GM12878 (cell line): ENCODE measurements at regions not wholly inside any gene's neighbourhood (a gene's known extent, or its start where the extent isn't known, plus 50 kb on each side); places are given as distances from the start of the nearest gene placed in this dataset.

Experiments
- ATAC-seq: fragments of 200-7000 bp; cut with Tn5 transposase; 3 replicates; pipeline ENCODE4 v1.9.1; 2020; ENCODE audit warnings: mild to moderate bottlenecking, moderate library complexity
- BruUV-seq: library from RNA; stranded (reverse); fragments of 400-500 nt; replicated peaks from 2 replicates; lab custom pipeline; 2021; lab: Mats Ljungman, UMichigan
- CTCF ChIA-PET: fragments of 300-600 bp; sonication (Branson Sonifier 250); formaldehyde crosslinking; extraction: SDS; loops from one replicate; lab custom pipeline; 2021; ENCODE audit warnings: inconsistent platforms; lab: Yijun Ruan, JAX
- POLR2A ChIA-PET: fragments of 350-600 bp; formaldehyde crosslinking; extraction: SDS; loops from one replicate; lab custom pipeline; 2021; ENCODE audit warnings: inconsistent platforms; lab: Charles Lee
- RAD21 ChIA-PET: fragments of 300-600 bp; sonication (Branson Sonifier 250); formaldehyde crosslinking; loops from one replicate; lab custom pipeline; 2023; ENCODE audit warnings: antibody characterized with exemption; ENCODE audit not compliant: unreplicated experiment; lab: Charles Lee
- SMC1A ChIA-PET: fragments of 300-600 bp; sonication (Branson Sonifier 250); formaldehyde crosslinking; loops from one replicate; lab custom pipeline; 2023; ENCODE audit not compliant: unreplicated experiment, uncharacterized antibody; lab: Charles Lee
- DNase-seq: peaks from one replicate; pipeline ENCODE4 v3.0.0-alpha.2; 2011; ENCODE audit warnings: low read depth, low spot score
- FAIRE-seq: peaks from 3 replicates; lab custom pipeline; 2011; peaks lifted over from hg19 to GRCh38; lab: Jason Lieb, UNC
- H2AFZ ChIP-seq: 2 replicates; pipeline ENCODE4 v1.6.0; 2011; ENCODE audit warnings: low read depth, low read length, control low read depth; ENCODE audit not compliant: control insufficient read depth
- H3K27ac ChIP-seq: 2 replicates; pipeline ENCODE4 v1.5.1; 2011; ENCODE audit warnings: control low read depth; ENCODE audit not compliant: control insufficient read depth, insufficient read depth
- H3K27me3 ChIP-seq, 2 experiments: replicated peaks in 1 of 2; 2 replicates each; pipeline versions ENCODE4 v1.6.0 to v1.6.1; 2011; ENCODE audit warnings: low read length in 1 of 2; ENCODE audit not compliant: control insufficient read depth in 2 of 2, insufficient read depth in 2 of 2
- H3K36me3 ChIP-seq, 2 experiments: 2 replicates each; pipeline ENCODE4 v1.5.1; 2011; ENCODE audit warnings: low read length in 1 of 2; ENCODE audit not compliant: control insufficient read depth in 2 of 2, insufficient read depth in 2 of 2
- H3K4me1 ChIP-seq: 2 replicates; pipeline ENCODE4 v1.6.1; 2011; ENCODE audit warnings: mild to moderate bottlenecking, low read length, moderate library complexity, mixed read lengths; ENCODE audit not compliant: control insufficient read depth, insufficient read depth
- H3K4me2 ChIP-seq: 2 replicates; pipeline ENCODE4 v1.6.0; 2011; ENCODE audit warnings: control low read depth; ENCODE audit not compliant: control insufficient read depth, insufficient read depth
- H3K4me3 ChIP-seq: fragments of 200-600 bp; sonication (generic); 2 replicates; pipeline ENCODE4 v1.5.1; 2016
- H3K79me2 ChIP-seq: 2 replicates; pipeline ENCODE4 v1.6.0; 2011; ENCODE audit warnings: low read length; ENCODE audit not compliant: control insufficient read depth, insufficient read depth
- H3K9ac ChIP-seq: 2 replicates; pipeline ENCODE4 v1.8.0; 2011; ENCODE audit warnings: low read length, control low read depth, mixed read lengths; ENCODE audit not compliant: control insufficient read depth, insufficient read depth
- H3K9me3 ChIP-seq: replicated peaks from 3 replicates; pipeline ENCODE4 v1.5.1; 2011; ENCODE audit warnings: mild to moderate bottlenecking, low read length; ENCODE audit not compliant: control insufficient read depth, insufficient read depth
- H4K20me1 ChIP-seq: 2 replicates; pipeline ENCODE4 v1.6.0; 2011; ENCODE audit not compliant: control insufficient read depth, insufficient read depth
- FOXK2 ChIP-seq: fragments of 450-650 bp; IDR thresholded peaks from 2 replicates; pipeline ENCODE4 v1.6.1; 2017; ENCODE audit warnings: mild to moderate bottlenecking, moderate library complexity
- MEF2A ChIP-seq: IDR thresholded peaks from 2 replicates; pipeline ENCODE4 v1.6.1; 2011; ENCODE audit warnings: low read depth, mild to moderate bottlenecking, low read length, moderate library complexity; ENCODE audit not compliant: insufficient read depth
- PAX8 ChIP-seq: fragments of 450-650 bp; IDR thresholded peaks from 2 replicates; pipeline ENCODE4 v1.6.1; 2017; ENCODE audit warnings: mild to moderate bottlenecking, moderate library complexity
- PML ChIP-seq: IDR thresholded peaks from 2 replicates; pipeline ENCODE4 v1.6.1; 2012; ENCODE audit warnings: low read length, inconsistent platforms
- SIN3A ChIP-seq: IDR thresholded peaks from 2 replicates; pipeline ENCODE4 v1.6.1; 2012; ENCODE audit warnings: low read depth, low read length, improper control_type of control experiment
- WGBS: methylation state at CpG from one replicate; pipeline ENCODE4 v1.1.6; 2016; ENCODE audit warnings: low lambda C conversion rate; ENCODE audit not compliant: insufficient replicate concordance, insufficient coverage; ENCODE audit errors: missing lambda C conversion rate; 5-methylcytosine and 5-hydroxymethylcytosine counted together
- in situ Hi-C: fragments of 300-500 bp; cut with MboI; formaldehyde crosslinking; loops from 9 replicates; pipeline ENCODE4 v1.14.3; 2018; ENCODE audit warnings: mixed read lengths
- intact Hi-C: fragments of 100-400 bp; cut with micrococcal nuclease; formaldehyde crosslinking; loops from one replicate; pipeline ENCODE4 v1.14.2; 2022; ENCODE audit not compliant: unreplicated experiment
- TF ChIP-seq, protein P1 (sequence below): fragments of 450-650 bp; formaldehyde crosslinking; IDR thresholded peaks from 2 replicates; pipeline ENCODE4 v1.5.0; 2022; ENCODE audit warnings: mild to moderate bottlenecking, missing genetic modification characterization

DNA sequence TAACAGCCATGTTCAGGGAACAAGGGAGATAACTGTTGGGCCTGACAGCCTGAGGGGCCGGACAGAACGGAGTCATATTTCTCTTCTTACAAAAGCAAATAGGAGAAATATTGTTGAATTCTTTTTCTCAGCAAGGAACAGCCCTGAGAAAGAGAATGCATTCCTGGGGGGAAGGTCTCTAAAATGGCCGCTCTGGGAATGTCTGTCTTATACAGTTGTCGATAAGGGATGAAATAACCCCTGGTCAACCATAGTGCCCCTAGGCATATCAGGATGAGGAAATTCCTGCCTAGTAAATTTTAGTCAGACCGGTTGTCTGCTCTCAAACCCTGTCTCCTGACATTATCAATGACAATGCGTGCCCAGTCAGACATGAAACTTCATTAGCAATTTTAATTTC, 1925.5 kb downstream of the PCDH7 start:
- no peak for FAIRE-seq
- DNase-seq, result no peak

More for the DNA sequence above, 1925.5 kb downstream of the PCDH7 start:
- in situ Hi-C loops, result no loop called here
- TF ChIP-seq FOXK2, result no peak
- no peak for TF ChIP-seq PAX8
- TF ChIP-seq MEF2A, result no peak
- TF ChIP-seq, protein P1, sequence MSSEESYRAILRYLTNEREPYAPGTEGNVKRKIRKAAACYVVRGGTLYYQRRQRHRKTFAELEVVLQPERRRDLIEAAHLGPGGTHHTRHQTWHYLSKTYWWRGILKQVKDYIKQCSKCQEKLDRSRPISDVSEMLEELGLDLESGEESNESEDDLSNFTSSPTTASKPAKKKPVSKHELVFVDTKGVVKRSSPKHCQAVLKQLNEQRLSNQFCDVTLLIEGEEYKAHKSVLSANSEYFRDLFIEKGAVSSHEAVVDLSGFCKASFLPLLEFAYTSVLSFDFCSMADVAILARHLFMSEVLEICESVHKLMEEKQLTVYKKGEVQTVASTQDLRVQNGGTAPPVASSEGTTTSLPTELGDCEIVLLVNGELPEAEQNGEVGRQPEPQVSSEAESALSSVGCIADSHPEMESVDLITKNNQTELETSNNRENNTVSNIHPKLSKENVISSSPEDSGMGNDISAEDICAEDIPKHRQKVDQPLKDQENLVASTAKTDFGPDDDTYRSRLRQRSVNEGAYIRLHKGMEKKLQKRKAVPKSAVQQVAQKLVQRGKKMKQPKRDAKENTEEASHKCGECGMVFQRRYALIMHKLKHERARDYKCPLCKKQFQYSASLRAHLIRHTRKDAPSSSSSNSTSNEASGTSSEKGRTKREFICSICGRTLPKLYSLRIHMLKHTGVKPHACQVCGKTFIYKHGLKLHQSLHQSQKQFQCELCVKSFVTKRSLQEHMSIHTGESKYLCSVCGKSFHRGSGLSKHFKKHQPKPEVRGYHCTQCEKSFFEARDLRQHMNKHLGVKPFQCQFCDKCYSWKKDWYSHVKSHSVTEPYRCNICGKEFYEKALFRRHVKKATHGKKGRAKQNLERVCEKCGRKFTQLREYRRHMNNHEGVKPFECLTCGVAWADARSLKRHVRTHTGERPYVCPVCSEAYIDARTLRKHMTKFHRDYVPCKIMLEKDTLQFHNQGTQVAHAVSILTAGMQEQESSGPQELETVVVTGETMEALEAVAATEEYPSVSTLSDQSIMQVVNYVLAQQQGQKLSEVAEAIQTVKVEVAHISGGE (CRISPR knock-in tag), result no peak
- no peak for TF ChIP-seq PML
- no peak for TF ChIP-seq SIN3A
- TF ChIP-seq, all 136 proteins: peak for 0
- Histone ChIP-seq H2AFZ (no peak overlapping the region), H3K9me3 (no peaks in the 10 kb centered on the region), H3K36me3 (no peaks in the 10 kb centered on the region), H3K27ac (no peak overlapping the region), H3K4me2 (no peak overlapping the region), H3K27me3 (no peaks in the 10 kb centered on the region), H3K9ac (no peak overlapping the region), H3K79me2 (no peaks in the 10 kb centered on the region), H3K4me3 (no peak overlapping the region), H4K20me1 (no peaks in the 10 kb centered on the region), H3K4me1 (no peaks in the 10 kb centered on the region)
- RAD21 ChIA-PET, result no interaction called here
- no TSS peak for BruUV-seq
- WGBS, result 27% methylated on average over 6 of the region's 6 CpGs
- intact Hi-C loops, result no loop called here
- SMC1A ChIA-PET, result no interaction called here
- CTCF ChIA-PET, result no interaction called here
- POLR2A ChIA-PET, result no interaction called here
- ATAC-seq, result no peak
